ENCODE measurements at regions not wholly inside any gene's neighbourhood (a gene's known extent, or its start where the extent isn't known, plus 50 kb on each side); places are given as distances from the start of the nearest gene placed in this dataset.

GRCh38 chr7:31284106-31284505, 56.4 kb downstream of the NEUROD6 start:
- DNase-seq (ENCODE audit: low spot score in 2 of 2) = no peak
- Histone ChIP-seq H3K9me3 (no peaks in the 10 kb centered on the region), H3K27me3 (no peaks in the 10 kb centered on the region), H3K27ac (no peak overlapping the region), H3K4me1 (no peaks in the 10 kb centered on the region), H3K4me3 (no peak overlapping the region), H3K36me3 (no peaks in the 10 kb centered on the region)
- WGBS, 2 donors = 12 to 32% methylated on average over 4 of the region's 4 CpGs
- TF ChIP-seq EP300 (IDR thresholded peaks at IDR 0.05) = no peak
- no peak for TF ChIP-seq POLR2A (IDR thresholded peaks at IDR 0.05)
- no peak for TF ChIP-seq CTCF (IDR thresholded peaks at IDR 0.05)

DNA sequence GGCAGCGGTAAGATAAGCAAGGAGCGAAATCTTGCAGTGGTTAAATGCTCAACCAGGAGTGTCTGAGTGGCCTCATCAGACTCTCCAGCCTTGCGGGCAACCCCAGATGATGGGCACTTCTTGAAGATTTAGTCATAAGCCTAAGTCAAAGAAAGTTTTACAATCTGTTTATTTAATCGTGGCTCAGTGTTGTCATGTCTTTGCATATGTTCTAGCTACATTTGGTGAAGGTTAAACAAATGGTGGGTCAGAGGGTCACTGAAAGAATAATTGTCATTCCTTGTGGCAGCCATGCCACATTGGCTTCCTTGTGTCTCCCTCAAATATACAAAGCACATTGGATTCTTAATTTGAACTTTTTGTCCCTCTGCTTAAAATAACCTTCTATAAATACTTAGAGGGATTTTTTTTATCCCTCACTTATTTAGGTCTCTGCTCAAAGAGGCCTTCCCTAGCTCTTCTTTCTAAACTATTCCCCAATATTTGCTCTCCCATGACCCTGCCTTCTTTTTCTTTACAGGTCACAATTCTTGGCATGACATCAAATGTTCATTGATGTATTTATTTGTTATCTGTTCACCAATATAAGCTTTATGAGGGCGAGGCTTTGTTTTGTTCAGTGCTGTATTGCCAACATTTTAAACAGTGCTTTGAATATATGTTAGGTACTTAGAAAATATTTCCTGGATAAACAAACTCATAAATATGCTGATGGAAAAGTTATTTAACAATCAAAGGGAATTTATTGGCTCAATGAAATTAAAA, 68.7 kb downstream of the NEUROD6 start:
- WGBS, 2 donors = 72% methylated on average over 5 of the region's 5 CpGs
- H3K27ac ChIP-seq = no peak overlapping the region
- no peaks in the 10 kb centered on the region for H3K36me3 ChIP-seq
- TF ChIP-seq EP300 (IDR thresholded peaks at IDR 0.05) (no peak), CTCF (IDR thresholded peaks at IDR 0.05) (no peak), POLR2A (IDR thresholded peaks at IDR 0.05) (no peak)
- no peaks in the 10 kb centered on the region for H3K4me1 ChIP-seq
- no peaks in the 10 kb centered on the region for H3K9me3 ChIP-seq
- H3K4me3 ChIP-seq = no peak overlapping the region
- H3K27me3 ChIP-seq = no peaks in the 10 kb centered on the region
- DNase-seq (ENCODE audit: low spot score in 2 of 2) = no peak

- no peak for DNase-seq (ENCODE audit: low spot score in 2 of 2)
- H3K27me3 ChIP-seq = no peaks in the 10 kb centered on the region
- TF ChIP-seq POLR2A (IDR thresholded peaks at IDR 0.05) (no peak), CTCF (IDR thresholded peaks at IDR 0.05) (no peak), EP300 (IDR thresholded peaks at IDR 0.05) (no peak)
- 16 to 22% methylated on average over 1 of the region's 1 CpG for WGBS, 2 donors
- no peaks in the 10 kb centered on the region for H3K9me3 ChIP-seq
- H3K4me1 ChIP-seq = no peaks in the 10 kb centered on the region
- no peak overlapping the region for H3K27ac ChIP-seq
- H3K36me3 ChIP-seq = no peaks in the 10 kb centered on the region
- no peak overlapping the region for H3K4me3 ChIP-seq
Observed at GRCh38 chr7:31267486-31267885, 73.0 kb downstream of the NEUROD6 start.

GRCh38 chr7:31263338-31263737, 77.2 kb downstream of the NEUROD6 start:
- Histone ChIP-seq H3K4me3 (no peak overlapping the region), H3K27ac (no peak overlapping the region), H3K27me3 (no peaks in the 10 kb centered on the region), H3K36me3 (no peaks in the 10 kb centered on the region), H3K4me1 (no peaks in the 10 kb centered on the region), H3K9me3 (no peaks in the 10 kb centered on the region)
- 67 to 79% methylated on average over 2 of the region's 2 CpGs for WGBS, 2 donors
- DNase-seq (ENCODE audit: low spot score in 2 of 2) = no peak
- TF ChIP-seq POLR2A (IDR thresholded peaks at IDR 0.05) = no peak
- TF ChIP-seq EP300 (IDR thresholded peaks at IDR 0.05) = no peak
- no peak for TF ChIP-seq CTCF (IDR thresholded peaks at IDR 0.05)

DNA sequence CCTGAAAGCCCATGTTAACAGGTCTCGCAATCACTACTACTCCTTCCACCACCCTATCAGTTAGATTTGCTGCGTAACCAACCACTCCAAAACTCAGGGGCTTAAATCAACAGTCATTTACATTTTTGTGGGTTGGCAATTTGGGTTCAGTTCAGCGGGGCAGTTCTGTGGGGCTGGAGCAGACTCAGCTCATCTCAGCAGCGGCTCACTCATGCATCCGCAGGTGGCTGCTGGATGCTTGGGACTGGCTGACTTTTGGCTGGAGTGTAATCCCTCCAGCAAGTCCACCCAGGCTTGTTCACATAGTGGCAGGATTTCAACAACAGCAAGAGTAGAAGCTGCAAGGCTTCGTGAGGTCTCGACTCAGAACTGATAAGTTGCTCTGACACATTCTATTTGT, 79.2 kb downstream of the NEUROD6 start:
- Histone ChIP-seq H3K27me3 (no peaks in the 10 kb centered on the region), H3K36me3 (no peaks in the 10 kb centered on the region), H3K9me3 (no peaks in the 10 kb centered on the region), H3K27ac (no peak overlapping the region), H3K4me3 (no peak overlapping the region), H3K4me1 (no peaks in the 10 kb centered on the region)
- DNase-seq (ENCODE audit: low spot score in 2 of 2) = no peak
- 67 to 72% methylated on average over 7 of the region's 7 CpGs for WGBS, 2 donors
- TF ChIP-seq CTCF (IDR thresholded peaks at IDR 0.05) (no peak), POLR2A (IDR thresholded peaks at IDR 0.05) (no peak), EP300 (IDR thresholded peaks at IDR 0.05) (no peak)
